ENCODE measurements at regions not wholly inside any gene's neighbourhood (a gene's known extent, or its start where the extent isn't known, plus 50 kb on each side); places are given as distances from the start of the nearest gene placed in this dataset.

DNA sequence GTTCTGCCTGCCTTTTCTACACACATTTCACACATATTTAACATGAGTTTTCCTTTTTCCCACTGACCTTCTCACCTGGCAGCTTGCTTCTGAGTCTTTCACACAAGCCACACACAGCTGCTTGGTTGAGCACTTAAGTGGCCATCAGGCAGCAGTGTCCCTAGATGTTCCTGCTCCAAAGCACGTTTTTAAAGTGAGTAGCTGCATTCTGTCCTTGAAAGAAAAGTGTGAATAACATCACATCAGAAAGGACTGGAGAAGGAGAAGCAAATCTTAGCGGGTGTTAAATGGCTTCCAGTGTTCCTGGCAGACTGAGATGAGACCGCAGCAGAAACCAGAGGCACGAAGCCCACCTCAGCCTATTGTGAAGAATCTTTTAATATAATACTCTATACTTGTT, 209.2 kb upstream of the IRX4 start (continued):
- no peak for TF ChIP-seq HDAC2 (IDR thresholded peaks at IDR 0.05; ENCODE audit: borderline replicate concordance in 1 of 2, low read depth in 2 of 2, low read length in 2 of 2)
- TF ChIP-seq RXRA (IDR thresholded peaks at IDR 0.05; ENCODE audit: insufficient read depth, low read depth, low read length): no peak

Measured in H1 (cell line).